HG02840 (cell line): ENCODE measurements at regions not wholly inside any gene's neighbourhood (a gene's known extent, or its start where the extent isn't known, plus 50 kb on each side); places are given as distances from the start of the nearest gene placed in this dataset.

ENCODE experiments used
- ATAC-seq: cut with Tn5 transposase; IDR thresholded peaks from one replicate; pipeline ENCODE4 v1.9.1; 2021; ENCODE audit warnings: mild to moderate bottlenecking, moderate library complexity, moderate number of reproducible peaks; ENCODE audit not compliant: unreplicated experiment, low FRiP score

DNA sequence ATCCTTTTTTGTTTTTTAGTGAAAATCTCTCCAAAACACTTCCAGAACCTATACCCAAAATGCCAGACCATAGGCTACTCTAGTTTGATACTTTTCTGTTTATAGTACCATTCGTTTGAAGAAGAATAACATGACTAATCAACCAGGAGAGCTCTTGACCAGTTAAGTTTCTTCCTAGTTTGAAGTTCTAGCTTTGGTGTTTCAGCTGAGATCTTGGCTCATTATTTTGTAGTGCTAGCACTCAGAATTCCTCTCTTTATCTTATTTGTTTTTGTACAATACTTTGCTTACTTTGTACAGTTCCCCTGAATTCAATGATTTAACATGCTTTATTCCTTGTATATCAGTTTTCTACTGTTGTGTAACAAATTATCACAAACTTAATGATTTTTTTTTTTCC lies 911.6 kb downstream of the EFNA5 start:
- no peak for ATAC-seq

DNA sequence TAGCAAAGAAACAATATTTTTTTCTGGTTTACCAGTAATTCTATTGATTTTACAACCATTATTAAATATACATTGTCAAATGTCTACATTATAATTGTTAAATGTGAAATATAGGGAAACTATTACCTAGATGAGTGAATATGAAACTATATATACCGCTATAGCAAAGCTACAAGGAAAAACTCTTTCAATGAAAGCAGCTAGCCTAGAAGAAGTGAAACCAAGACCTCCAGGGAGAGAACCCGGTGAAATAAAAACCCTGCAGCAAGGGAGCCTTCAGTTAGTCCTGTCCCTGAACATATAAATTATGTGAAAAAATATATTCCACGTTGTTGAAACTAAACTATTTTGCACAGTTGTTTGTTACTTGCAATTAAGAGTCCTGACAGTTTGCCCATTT lies 913.1 kb downstream of the EFNA5 start:
- no peak for ATAC-seq

DNA sequence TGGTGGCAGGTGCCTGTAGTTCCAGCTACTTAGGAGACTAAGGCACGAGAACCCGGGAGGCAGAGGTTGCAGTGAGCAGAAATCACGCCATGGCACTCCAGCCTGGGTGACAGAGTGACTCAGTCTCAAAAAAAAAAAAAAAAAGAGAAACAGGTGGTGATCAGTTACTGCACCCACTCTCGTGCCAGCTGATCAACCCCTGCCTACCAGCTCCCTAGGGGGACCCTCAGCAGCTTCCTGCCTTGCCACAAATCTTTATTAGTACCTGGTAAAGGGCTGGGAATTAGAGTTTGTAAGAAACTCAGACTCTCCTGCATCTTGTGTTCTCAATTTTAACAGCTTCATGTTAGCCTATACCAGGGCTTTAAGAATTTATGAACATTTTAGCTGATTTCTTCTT lies 914.9 kb downstream of the EFNA5 start:
- ATAC-seq, result no peak

DNA sequence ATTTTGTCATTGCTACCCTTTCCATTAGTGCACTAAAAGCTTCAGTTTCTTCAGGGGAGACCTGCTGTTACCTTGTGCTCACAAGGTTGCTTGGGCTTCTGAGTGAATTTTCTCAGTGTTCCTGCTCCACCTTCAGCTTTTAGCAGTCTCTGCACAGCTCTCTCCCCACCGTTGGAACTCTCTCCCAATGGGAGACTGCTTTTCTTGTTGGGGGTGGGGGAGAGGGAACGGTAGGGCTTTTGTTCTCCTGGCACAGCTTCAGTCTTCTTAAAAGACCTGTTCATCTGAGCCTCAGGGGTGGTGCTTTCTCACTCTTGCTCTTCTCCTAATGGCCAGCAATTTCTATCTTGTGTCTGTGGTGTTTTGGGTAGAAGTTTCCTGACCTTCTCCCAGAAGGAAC lies 915.7 kb downstream of the EFNA5 start:
- no peak for ATAC-seq

DNA sequence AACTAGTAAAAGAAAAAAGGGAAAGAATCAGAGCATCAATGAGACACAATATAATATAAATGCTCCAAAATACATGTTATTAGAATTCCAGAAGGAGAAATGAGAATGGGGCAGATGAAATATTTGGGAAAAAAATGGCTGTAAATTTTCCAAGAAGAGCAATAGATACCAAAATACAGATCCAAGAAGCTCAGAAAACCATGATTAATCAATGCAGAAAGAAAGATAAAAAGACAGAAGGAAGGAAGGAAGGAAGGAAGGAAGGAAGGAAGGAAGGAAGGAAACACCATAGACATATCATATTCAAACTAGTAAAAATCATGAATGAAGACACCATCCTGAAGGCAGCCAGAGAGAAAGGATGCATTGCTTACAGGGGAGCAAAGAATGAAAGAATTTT lies 920.9 kb downstream of the EFNA5 start:
- no peak for ATAC-seq

DNA sequence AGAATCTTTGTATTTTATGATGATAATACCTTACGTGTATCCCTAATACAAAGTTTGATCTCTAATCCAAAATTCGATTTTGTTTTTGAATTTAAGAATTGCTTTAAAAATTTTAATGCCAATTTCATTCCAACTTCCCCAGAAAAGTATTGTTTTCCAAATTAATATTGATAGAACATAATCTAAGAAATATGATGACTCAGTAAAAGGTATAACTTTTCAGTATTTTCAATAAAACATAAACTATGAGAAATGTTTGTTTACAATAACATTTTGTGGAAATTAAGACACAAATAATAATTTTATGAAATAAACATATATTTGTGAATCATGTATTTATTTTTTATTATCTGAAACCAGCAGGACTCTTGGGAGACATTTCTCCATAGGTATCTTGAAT lies 931.6 kb downstream of the EFNA5 start:
- no peak for ATAC-seq

DNA sequence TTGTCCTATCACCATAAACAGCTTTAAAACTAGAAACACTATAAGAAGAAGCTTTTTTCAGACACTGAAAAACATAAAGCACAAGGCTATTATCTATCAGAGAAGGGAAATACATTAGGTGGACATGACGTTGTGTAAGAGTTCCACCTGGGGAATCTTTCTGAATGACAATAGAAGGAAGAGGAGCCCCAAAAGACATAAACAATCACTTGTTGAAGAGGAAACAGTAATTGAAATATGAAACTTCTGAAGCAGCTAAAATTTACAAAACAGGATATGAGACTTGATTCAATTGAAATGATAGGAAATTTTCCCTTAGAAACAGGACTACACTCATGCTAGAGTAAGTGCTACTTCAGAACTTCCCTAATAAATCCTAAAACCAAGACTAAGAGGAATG lies 933.6 kb downstream of the EFNA5 start:
- ATAC-seq, result no peak

DNA sequence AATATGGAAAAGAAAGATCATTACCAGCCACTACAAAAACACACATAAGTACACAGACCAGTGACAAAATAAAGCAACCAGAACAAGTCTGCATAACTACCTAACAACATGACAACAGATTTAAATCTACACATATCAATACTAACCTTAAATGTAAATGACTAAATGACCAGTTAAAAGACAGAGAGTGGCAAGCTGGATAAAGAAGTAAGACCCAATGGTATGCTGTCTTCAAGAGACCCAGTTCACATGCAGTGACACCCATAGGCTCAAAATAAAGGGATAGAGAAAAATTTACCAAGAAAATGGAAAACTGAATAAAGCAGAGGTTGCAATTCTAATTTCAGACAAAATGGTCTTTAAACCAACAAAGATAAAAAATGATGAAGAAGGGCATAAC lies 938.1 kb downstream of the EFNA5 start:
- no peak for ATAC-seq

DNA sequence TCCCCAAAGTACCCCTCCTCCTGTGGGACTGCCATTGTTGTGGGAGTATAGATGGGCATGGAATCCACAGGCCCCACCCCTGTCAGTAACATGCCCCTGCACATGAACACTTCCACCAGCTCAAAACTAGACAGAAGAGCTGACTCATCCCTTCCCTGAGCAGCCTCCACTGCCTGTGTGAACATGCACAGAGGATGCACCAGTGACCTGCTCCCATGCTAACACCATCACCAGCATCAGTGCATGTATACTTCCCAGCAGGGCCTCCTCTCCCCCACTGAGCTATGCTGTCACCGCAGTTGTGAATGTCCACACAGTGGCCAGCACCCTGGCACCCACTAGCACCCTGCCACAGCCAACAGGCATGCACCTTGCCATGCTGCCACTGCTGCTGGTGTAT lies 939.8 kb downstream of the EFNA5 start:
- ATAC-seq, result no peak

DNA sequence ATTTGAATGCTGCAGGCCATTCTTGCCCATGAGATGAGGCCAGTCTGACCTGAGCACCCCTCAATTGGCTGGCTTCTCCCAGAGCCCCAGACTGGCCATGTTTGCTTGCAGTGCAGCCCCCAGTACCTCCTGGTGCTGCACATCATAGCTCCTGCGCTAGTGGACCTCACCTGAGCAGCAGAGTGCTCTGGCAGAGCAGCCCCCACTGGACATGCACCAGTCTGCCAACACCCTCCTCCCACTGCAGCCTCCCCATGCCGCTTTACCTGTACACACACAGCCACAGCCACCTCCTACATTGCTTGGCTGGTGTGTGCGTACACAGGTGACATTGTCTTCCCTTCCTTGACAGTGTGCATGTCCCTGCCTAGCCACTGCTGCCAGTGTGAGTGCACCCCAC lies 940.2 kb downstream of the EFNA5 start:
- ATAC-seq, result no peak

DNA sequence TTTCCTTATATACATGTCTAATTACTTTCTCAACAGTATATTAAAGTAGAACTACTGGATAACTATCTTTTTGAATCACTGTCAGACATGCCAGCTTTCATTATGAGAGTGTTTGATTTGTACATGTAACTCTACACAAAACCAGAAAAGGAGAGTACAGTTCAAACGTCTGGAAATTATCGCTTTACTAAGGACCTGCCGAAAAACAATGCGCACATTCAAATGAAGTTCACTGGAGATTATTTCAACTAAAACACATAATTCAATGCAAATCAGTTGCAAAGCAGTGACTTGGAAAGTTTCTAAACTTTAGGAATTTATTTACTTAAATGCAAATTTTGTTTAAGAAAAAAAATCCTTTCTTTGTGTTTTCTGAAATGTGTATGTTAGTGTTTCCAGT lies 942.5 kb downstream of the EFNA5 start:
- no peak for ATAC-seq

DNA sequence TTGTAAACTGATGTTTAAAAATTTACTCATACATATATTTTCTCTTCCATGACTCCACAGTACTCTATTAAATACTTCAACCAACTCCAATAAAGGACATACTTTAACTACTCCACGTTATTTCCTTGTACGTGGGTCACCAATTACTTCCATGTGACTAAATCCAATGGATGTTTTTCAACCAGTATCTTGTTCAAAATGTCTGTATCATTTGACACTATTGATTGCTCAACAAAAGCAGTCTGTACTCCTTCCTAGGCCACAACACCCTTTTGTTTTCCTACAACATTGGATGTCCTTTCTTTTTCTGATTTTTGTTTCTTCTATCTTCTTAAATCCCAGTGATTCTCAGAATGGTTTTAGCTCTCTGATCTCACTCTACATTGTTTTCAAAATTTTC lies 943.7 kb downstream of the EFNA5 start:
- ATAC-seq, result no peak

DNA sequence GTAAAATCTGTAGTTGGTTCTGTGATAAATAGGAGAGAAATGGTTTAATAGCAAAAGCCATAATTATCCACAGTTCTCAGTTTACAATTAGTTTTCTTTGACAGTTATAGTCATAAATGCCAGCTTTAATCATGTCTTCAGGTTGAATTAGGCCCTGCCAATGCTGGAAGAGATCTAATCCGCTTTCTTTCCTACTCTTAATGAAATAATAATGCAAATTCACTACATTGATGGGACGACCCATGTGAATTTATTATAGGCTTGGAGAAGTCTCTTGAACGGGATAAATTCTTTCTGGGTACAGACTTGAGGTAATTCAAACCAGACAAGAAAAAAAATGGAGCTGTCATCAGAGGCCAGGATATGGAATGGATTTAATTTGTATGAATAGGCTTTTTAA lies 950.4 kb downstream of the EFNA5 start:
- ATAC-seq, result no peak

DNA sequence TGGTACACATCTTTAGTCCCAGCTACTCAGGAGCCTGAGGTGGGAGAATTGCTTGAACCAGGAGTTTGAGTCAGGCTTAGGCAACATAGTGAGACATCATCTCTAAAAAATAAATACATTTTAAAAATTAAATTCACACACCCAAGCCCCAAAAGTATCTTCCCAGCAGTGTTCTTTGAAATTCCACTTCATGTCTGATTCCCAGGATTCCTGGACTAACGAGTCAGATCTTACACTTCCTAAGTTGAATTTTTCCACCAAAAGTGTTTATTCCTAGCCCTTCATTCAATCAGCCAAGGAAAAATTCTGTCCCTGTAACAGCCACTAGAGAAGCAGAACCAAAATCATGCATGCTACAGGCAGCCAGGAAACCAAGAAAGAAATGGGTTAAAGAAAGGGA lies 970.9 kb downstream of the EFNA5 start:
- ATAC-seq, result no peak

DNA sequence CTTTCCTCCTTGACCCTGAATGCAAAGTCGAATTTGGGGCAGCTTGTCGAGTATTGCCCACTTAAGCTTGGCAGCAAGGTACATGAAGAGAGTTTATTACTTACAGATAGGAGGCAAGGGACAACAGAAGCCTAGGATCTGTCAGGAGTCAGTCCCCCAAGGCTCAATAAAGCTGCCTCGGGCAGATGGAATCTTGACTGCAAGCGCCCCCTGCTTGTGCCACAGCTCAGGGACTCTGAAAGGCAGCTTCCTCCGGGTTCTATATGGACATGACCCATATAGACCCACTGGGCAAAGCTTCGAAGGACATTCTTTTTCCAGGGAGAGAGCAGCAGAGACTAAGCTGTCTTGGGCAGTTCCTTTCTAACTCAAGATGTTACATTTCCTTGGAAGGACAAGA lies 971.5 kb downstream of the EFNA5 start:
- ATAC-seq, result no peak

DNA sequence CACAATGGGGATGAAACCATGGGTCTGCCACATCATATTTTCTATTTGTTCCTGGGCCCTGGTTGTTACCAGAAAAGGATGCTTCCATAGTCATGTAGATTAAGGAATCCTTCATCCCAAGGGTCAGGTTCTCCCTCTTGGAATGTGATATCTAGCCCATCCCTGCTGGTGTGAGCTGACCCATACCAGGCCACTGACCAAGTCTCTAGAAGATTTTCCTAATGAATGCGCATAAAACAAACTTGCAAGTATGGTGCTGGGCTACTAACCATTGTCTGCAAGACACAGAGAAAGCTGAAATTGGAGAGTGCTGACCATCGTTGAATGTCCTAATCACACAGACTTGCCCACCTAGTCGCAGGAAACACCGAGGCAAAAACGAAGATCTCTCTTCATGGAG lies 972.6 kb downstream of the EFNA5 start:
- ATAC-seq, result no peak

DNA sequence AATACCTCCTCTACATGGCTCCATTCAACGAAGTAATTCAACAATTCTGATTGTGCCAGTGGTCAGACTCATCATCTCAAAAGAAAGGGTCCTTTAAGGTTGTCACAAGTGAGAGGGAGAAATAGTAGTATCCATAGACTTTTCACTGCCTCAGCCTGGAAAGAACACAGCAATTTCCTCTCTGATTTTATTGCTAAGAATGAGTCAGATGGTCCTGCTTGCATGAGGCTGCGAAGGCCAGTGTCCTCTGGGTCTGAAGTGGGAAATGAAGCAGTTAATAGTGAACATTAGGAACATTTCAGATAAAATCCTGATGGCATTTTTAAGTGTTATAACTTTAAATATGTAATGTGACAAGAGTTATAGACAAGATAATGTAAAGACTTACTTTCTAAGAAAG lies 979.0 kb downstream of the EFNA5 start:
- ATAC-seq, result no peak

DNA sequence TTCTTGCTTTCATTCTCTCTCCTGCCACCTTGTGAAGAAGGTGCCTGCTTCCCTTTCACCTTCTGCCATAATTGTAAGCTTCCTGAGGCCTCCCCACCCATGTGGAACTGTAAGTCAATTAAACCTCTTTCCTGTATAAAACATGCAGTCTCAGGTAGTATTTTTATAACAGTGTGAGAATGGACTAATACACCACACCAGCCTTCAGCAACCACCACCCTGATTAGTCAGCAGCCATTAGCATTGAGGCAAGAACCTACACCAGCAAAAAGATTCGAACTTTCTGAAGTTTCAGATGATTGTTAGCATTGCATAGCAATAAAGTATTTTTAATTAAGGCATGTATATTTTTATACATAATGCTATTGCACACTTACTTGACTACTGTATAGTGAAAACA lies 980.2 kb downstream of the EFNA5 start:
- ATAC-seq, result no peak

DNA sequence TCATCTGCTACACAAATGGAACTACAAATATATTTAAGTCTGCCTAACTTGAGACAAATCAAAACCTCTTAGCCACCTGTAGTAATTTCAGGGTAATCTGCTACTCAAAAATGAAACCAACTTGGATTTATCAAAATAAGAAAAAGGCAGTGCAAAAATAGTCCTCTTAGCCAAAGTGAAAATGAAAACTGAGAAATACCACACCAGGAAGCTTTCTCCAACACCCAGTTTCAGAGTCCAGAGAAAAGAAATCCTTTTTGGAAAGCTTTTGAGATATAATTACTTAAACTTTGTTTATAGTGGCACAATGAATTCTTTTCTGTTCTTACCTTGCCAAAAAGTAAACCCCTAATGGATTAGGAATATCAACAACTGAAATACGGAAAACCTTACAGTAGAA lies 990.4 kb downstream of the EFNA5 start:
- no peak for ATAC-seq

DNA sequence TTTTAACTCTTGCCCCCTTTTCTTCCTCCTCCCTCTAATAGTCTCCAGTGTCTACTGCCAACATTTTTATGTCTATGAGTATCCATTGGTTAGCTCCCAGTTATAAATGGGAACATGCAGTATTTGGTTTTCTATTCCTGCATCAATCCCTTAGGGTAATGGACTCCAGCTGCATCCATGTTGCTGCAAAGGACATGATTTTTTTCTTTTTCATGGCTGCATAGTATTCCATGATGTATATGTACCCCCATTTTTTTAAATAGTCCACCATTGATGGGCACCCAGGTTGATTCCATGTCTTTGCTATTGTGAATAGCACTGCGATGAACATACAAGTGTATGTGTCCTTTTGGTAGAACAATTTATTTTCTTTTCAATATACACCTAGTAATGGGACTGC lies 993.7 kb downstream of the EFNA5 start:
- ATAC-seq, result no peak

DNA sequence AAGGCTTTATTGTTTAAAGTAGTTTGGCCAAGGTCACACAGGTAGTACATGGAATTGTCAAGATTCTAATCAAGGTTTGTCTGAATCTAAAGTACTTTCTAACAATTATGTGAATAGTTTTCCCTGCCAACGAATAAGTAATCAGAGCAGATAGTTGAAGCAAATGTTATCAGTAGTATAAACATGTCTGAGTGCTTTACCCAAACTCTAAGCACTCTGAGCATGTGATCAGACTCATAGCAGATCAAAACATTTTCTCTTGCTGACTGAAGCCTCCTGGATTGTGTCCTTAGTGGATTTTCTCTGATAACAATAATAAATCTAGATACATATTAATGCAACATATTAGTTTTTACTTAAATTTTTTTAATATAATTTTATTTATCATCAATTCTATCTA lies 995.0 kb downstream of the EFNA5 start:
- ATAC-seq, result no peak

DNA sequence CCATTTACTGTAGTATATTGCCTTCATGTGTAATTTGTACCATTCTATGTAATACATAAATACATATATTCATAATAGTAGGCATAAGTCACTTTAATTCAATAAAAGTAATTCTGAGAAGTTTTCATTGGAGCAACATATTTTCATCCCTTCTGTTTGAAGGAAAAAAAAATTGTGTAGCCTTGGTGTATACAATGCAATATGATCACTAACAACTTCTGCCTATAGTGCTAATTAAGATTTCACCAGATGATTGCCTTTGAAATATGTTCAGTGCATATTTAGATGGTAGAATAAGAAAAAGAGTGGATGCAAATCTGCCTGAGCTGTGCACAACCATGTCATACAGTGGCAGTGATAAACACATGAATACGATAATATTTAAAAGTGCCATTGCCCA lies 996.8 kb downstream of the EFNA5 start:
- no peak for ATAC-seq

DNA sequence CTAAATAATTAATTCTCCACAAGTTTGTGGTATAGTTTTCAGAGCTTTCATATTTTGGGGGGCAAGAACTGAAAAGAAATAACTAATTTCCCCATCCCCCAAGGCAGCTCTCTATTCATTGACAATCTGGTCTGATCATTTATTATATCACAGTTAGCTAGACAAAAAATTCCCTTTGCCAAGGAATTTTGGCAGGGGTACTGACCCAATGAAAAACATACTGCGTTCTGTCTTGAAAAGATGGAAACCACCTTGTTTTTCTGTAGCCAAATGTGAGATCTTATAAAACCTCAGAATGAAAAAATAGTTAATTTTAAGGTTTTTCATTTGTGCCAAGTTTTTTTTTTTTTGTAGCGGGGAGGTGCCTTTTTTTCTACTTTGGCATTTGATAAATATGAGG lies 1008.9 kb downstream of the EFNA5 start:
- ATAC-seq, result no peak

DNA sequence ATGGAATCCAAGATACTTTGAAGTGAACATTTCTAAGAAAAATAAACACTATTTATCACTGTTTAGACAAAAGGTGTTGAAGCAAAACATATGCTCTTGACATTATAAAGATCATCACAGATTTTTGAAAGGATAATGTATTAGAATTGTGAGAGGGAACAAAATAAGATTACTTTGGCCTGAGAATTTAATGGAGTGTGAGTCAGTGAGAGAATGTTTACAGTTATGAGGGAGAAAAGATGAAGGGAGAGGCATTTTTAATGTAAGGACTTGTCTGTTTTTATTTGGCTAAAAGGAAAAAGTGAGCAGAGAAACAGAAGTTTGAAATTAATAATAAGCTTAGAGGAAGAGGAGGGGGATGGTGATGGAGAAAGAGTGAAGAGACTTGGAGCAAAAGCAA lies 1010.1 kb downstream of the EFNA5 start:
- ATAC-seq, result no peak
